Activated CD8-positive, alpha-beta memory T cell treated with anti-CD3 and anti-CD28 coated beads, Interleukin-2, amount 50 U/mL, for 1 hour (primary cell): ENCODE measurements at regions not wholly inside any gene's neighbourhood (a gene's known extent, or its start where the extent isn't known, plus 50 kb on each side); places are given as distances from the start of the nearest gene placed in this dataset.

ENCODE experiments used
- DNase-seq: peaks from one replicate; pipeline ENCODE4 v3.0.0-alpha.2; 2020; ENCODE audit errors: extremely low read depth

- no peak for DNase-seq
These were observed 91.6 kb downstream of the FOXB1 start for GRCh38 chr15:60095711-60096110.

- DNase-seq = no peak
These were observed 92.0 kb downstream of the FOXB1 start for GRCh38 chr15:60096157-60096556.

- DNase-seq = no peak
These were observed 97.3 kb downstream of the FOXB1 start for GRCh38 chr15:60101416-60101815.

- no peak for DNase-seq
These were observed 98.6 kb downstream of the FOXB1 start for GRCh38 chr15:60102748-60103147.

GRCh38 chr15:60110909-60111308, 106.8 kb downstream of the FOXB1 start:
- no peak for DNase-seq

GRCh38 chr15:60115579-60116380, 111.7 kb downstream of the FOXB1 start:
- no peak for DNase-seq

- no peak for DNase-seq
These were observed 112.5 kb downstream of the FOXB1 start for GRCh38 chr15:60116456-60117089.

- no peak for DNase-seq
These were observed 114.0 kb downstream of the FOXB1 start for GRCh38 chr15:60118146-60118545.

GRCh38 chr15:60118626-60119025, 114.5 kb downstream of the FOXB1 start:
- DNase-seq = no peak

- no peak for DNase-seq
These were observed 115.0 kb downstream of the FOXB1 start for GRCh38 chr15:60119101-60119500.

- no peak for DNase-seq
These were observed 116.0 kb downstream of the FOXB1 start for GRCh38 chr15:60120100-60120499.

GRCh38 chr15:60121845-60122244, 117.7 kb downstream of the FOXB1 start:
- DNase-seq = no peak

- DNase-seq = no peak
These were observed 118.6 kb downstream of the FOXB1 start for GRCh38 chr15:60122691-60123090.

- no peak for DNase-seq
These were observed 120.5 kb downstream of the FOXB1 start for GRCh38 chr15:60124460-60125070.

GRCh38 chr15:60125334-60125733, 121.2 kb downstream of the FOXB1 start:
- no peak for DNase-seq

GRCh38 chr15:60126200-60126599, 122.1 kb downstream of the FOXB1 start:
- no peak for DNase-seq

GRCh38 chr15:60126661-60127060, 122.5 kb downstream of the FOXB1 start:
- no peak for DNase-seq

- no peak for DNase-seq
These were observed 123.9 kb downstream of the FOXB1 start for GRCh38 chr15:60128000-60128376.

- no peak for DNase-seq
These were observed 124.6 kb downstream of the FOXB1 start for GRCh38 chr15:60128710-60129109.

- no peak for DNase-seq
These were observed 126.3 kb downstream of the FOXB1 start for GRCh38 chr15:60130398-60130797.

GRCh38 chr15:60130821-60131220, 126.7 kb downstream of the FOXB1 start:
- DNase-seq = no peak

GRCh38 chr15:60134609-60135008, 130.5 kb downstream of the FOXB1 start:
- DNase-seq = no peak

- no peak for DNase-seq
These were observed 131.8 kb downstream of the FOXB1 start for GRCh38 chr15:60135961-60136360.
